ELR (cell line): ENCODE measurements at regions not wholly inside any gene's neighbourhood (a gene's known extent, or its start where the extent isn't known, plus 50 kb on each side); places are given as distances from the start of the nearest gene placed in this dataset.
A peak's percentile ranks its signal among the peaks of the same experiment; 100 is the strongest.

ENCODE experiments used
- DNase-seq: peaks from one replicate; pipeline ENCODE4 v3.0.0-alpha.2; 2015; ENCODE audit warnings: low read depth

DNA sequence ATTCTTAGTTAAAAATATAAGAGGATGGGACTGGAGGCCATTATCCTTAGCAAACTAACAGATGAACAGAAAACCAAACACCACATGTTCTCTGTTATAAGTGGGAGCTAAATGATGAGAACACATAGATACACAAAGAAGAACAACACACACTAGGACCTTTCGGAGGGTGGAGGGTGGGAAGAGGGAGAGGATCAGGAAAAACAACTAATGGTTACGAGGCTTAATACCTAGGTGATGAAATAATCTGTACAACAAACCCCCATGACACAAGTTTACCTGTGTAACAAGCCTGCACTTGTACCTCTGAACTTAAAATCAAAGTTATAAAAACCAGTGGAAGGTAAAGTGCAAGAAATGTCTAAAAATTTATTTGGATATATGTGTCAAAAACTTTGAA is 1047.4 kb upstream of the C9orf72 start:
- no peak for DNase-seq

DNA sequence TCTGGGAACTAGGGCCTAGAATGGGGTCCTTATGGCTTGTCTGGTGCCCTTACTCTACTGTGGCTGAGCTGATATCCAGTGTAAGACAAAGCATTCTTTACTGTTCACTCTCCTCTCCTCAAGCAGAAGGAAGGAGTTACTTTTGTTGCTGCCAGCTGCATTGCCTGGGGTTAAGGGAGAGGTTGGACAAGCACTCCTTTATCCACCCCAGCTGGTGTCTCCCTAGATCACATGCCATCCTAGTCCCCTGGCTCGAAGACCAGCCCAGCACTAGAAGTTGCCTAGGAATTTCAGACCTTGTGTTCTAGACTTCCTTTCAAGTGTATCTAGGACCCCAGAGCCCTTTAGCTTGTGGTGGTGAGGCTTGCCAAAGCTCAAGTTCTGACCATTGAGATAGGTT is 1051.5 kb upstream of the C9orf72 start:
- no peak for DNase-seq

DNA sequence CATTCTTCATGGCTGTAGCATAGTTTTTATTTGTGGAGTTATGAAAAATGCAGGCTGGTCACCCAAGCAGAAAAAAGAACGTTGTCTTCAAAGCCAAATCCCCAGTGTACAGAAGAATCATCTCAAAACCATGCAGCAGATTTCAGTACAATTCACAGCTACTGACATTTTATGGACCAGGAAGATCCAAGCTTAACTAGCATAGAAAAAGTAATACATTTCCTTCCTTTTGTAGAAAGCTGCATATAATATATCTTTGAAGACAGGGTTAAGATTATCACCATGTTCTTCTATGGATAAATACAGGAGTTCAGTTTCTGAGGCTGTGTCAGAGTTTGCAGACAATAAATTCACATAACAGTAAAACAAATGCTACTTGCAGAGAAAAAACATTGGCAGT is 1054.8 kb upstream of the C9orf72 start:
- no peak for DNase-seq

DNA sequence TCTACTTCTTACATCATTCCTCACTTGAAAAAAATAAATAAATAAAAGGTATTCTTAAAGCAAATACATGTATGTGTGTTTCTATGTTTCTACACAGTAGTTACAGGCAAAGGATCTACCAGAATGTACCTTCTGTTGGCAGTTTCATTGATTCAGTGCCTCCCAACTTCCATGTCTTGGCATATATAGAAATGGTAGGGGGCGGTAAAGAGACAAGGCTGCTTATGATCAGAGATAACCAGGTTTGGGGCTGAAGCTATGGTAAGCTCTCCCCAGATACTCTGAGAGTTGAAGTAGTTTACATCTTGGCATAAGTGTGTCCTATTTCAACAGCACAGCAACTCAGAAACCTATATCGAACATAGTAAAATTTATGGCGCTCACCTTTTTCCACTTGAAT is 1075.4 kb upstream of the C9orf72 start:
- no peak for DNase-seq

DNA sequence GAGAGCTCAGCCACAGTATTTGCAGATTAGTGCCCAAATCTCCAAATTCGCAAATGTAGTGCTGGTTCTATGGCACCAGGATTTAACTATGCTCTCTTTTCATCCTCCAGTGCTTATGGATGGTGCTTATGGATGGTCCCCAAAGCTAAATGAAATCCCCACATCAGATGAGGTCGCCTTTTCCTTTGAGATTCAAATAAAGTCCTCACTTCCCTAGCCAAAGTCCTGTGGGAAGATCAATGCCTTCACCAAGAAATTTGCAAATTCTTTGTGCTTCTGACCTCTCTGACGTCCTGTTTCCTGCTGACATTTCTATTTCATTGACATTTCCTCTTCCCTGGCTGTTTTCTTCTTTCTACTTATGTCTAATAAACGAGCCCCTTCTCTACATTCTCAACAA is 1077.0 kb upstream of the C9orf72 start:
- DNase-seq = no peak

DNA sequence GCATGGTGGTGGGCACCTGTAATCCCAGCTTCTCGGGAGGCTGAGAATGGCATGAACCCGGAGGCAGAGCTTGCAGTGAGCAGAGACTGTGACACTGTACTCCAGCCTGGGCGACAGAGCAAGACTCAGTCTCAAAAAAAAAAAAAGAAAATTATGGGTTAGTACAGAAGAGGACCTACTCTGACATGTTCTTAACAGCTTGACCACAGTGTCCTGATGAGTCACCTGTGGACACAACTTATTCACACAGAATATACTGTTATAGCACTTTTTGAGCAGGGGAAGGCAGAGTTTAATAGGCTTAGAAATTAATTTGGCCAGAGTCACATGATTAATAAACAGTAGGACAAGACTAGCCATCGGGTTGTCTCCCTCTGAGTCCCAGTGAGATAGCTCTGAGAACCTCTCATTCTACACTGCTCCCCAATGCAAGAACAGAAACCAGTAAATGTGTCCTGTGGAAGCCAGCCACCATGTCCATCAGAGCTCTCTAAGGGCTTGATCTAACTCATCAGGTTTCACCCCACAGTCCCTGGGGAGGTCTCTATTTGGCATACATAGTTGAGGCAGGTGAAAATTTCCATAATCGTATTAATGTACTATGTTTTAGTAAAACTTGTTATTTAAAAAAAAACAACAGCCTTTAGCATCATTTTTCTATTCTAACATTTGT is 1077.9 kb upstream of the C9orf72 start:
- no peak for DNase-seq

DNA sequence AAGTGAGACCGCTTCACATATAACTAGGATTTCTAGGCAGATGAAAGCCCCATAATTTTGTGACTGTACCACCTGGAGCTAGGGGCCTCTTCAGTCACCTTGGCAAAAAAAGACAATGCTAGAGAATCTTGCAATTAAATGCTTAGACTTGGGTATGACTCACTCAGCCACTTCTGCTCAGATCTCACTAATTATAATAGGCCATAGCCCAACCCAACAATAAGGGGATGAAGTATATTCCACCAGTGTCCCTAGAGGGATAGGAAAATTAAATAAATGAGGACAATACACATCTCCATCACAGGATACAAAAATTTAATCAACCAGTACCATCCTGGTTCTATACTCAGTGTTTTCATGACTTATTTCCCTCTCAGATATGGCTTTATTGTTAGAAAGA is 1079.9 kb upstream of the C9orf72 start:
- DNase-seq = no peak

DNA sequence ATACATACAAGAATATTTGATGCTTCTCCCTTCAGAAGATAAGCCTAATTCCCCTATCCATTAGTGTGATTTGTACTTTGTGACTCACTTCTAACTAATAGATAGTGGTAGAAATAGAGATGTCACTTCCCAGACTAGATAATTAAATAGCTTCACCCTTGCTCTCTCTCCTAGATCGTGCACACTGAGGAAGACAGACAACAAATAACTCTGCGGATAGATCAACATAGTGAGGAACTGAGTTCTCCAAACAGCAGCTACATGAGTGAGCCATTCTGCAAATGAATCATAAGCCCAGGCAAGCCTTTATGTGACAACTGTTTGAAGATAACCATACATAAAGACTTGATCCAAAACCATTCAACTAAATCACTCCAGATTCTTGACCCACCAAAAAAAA is 1083.4 kb upstream of the C9orf72 start:
- DNase-seq = no peak

DNA sequence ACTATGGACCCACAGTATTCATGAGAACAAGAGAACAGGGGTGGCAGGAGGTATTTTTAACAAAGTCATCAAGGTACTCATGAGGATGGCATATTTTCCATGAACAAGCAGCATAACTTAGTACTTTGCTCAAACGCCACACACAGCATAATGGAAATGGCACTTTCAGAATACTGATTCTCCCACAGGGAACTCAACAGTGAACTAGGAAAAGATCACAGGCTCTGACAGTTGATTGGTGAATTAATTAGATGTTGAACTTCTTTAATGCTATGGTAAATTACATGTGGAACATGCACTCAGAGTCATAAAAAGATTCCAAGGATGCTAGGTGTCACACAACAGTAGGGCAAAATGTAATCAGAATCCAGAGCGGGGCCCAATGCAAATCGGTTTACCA is 1088.6 kb upstream of the C9orf72 start:
- no peak for DNase-seq

DNA sequence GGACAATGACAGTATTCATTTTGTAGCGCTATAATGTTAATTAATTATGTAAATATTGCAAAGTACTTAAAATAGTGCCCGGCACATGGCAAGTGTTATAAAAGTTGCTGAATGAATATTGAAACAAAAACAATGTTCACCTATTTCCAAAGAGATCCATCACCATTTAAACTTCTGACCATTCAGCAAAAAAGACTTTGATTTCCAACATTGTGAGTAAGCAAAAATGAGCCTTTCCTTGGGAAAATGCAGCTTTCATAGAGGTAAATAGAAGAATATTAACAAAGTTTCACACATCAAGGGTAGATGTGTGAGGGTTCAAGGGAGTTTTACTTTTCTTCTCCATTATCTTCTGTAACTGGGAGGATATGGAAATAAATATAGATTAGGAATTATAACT is 1089.4 kb upstream of the C9orf72 start:
- DNase-seq = no peak

GRCh38 chr9:28668158-28668557 is 1094.9 kb upstream of the C9orf72 start:
- no peak for DNase-seq

DNA sequence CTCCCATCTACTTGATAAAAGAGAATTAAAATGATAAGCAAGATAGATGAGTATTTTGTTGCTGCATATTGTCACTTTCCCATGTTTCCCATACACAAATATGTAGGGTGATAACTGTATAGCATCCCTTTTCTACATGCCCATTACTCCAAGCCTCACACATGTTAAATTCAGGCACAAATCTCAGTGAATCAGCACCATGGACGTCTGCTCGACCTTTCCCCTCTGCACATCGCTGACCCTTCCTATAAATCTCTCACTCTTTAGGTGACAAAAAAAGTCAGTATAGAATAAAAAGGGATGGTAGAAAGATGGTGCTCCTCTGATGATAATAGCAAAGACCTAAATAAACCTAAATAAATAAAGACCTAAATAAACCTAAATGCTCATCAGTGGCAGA is 1097.7 kb upstream of the C9orf72 start:
- no peak for DNase-seq

DNA sequence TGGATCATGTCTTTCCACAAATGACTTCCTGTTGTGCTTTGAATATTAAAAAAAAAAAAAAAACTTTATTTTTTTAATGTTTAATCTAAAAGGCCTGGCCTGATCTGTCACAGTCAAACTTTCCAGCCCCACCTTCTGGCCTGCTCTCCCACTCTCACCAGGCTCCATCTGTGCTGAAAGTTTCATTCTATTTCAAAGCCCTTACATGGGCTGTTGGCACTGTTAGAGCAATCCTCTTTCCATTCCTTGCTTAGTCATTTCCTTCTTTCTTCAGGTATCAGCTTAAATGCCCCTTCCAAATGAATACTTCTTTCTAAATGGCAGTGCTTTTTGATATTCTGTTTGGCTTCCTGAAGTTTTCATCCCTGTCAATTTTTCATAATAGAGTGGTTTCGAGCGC is 1104.8 kb upstream of the C9orf72 start:
- no peak for DNase-seq

DNA sequence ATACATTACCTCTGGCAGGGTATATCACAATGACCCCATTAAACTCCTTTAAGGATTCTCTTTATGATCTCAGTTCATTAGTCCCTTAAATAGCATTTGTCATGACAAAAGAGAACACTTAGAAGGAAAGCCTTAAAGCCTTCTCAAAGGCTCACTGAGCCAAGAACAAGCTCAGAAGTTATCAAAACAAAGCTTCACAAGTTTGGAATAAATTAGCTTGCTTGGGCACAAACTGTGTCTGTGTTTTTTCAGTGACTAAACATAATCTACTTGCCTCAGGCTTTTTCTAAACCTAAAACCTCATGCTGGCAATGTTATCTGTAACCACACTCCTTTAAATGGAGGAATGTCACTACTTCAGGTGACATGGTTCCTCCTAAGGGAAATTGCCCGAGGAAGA is 1114.9 kb upstream of the C9orf72 start:
- no peak for DNase-seq

DNA sequence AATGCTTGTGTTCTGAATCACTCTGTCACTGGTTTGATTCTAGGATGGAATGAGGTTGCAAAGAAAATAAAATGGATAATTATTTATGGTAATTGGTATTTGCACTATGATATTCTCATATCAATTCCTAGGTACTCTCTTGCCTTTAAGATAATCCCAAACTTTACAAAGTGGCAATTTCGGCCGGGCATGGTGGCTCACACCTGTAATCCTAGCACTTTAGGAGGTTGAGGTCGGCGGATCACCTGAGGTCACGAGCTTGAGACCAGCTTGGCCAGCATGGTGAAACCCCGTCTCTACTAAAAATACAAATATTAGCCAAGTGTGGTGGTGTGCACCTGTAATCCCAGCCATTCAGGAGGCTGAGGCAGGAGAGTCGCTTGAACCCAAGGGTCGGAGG is 1118.7 kb upstream of the C9orf72 start:
- DNase-seq = no peak

DNA sequence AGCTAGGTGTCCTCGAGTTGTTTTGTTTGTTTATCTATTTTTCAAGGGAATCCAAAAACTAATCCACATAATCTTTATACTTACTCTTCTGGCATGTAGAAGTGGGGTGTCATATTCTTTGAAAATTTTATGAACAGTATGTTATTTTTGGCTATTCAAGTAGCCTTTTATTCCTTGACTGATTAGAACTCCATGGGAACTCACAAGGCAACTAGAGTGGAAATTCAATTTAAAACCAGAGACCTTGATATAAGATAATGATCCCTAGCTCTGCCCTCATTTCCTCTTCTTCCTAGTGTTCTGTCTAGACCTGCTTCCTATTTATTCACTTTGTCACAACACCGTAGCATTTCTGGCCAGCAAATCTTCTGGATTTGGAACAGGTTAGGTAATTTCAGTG is 1123.7 kb upstream of the C9orf72 start:
- DNase-seq = no peak

DNA sequence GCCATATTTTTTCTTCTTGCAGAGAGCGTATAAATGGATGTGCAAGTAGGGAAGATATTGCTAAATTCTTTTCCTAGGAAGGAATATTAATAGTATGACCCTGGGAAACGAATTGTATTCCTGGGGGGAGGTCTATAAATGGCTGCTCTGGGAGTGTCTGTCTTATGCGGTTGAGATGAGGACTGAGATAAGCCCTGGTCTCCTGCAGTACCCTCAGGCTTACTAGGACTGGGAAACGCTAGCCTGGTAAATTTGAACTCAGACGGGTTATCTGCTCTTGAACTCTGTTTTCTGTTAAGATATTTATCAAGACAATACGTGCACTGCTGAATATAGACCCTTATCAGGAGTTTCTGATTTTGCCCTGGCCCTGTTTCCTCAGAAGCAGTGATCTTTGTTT is 1126.4 kb upstream of the C9orf72 start:
- no peak for DNase-seq

- DNase-seq = no peak
Measured at GRCh38 chr9:28707616-28708015, 1134.3 kb upstream of the C9orf72 start.

DNA sequence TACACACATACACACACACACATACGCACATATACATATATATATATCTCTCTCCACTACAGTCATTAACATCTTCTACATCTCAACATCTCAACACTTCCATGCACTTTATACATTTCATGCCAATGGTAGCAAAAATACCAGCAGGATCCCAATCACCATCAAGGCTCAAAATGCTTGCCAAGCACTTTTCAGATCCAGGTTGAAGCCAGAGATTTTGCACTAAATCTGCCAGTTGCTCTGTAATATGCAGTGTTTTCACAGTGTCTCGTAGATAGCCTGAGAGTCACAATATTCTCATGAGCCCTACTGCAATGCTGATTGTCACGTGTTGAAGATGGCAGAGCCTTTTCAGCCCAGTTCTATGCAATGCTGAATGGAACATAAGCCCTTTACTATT is 1140.9 kb upstream of the C9orf72 start:
- DNase-seq = no peak

- no peak for DNase-seq
Measured at GRCh38 chr9:28718226-28718625, 1144.9 kb upstream of the C9orf72 start.

DNA sequence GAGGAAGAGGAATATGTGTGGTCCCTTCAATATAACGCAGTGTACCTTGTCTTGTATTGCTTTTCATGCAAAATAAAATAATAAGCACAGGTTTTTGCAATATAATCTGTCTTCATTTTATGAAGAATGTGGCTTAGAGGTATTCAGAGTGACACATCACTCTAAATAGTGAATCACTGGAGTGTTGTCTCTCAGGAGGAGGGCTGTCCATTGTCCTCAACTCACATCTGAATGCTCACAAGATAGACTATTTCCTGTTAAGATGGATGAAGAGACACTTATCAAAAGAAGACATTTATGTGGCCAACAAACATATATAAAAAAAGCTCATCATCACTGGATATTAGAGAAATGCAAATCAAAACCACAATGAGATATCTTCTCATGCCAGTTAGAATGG is 1147.5 kb upstream of the C9orf72 start:
- DNase-seq = peak; percentile 0

DNA sequence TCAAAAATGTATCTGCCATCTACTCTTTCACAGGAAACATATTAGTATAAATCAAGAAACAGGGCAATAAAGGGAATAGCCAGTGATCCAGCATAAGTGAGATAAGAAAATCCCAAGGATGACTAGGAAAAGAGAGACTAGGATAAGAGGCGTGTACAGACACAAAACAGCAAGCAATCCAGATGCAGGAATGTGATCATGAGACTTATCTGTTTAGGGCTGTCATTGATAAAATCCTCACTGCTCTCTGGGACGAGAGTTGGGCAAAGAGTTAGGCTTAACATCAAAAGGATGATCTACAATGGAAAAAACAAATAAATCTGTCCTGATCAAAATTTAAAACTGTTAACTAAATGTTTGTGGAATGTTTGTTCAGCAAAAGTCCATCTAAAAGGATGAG is 1156.8 kb upstream of the C9orf72 start:
- DNase-seq = no peak

DNA sequence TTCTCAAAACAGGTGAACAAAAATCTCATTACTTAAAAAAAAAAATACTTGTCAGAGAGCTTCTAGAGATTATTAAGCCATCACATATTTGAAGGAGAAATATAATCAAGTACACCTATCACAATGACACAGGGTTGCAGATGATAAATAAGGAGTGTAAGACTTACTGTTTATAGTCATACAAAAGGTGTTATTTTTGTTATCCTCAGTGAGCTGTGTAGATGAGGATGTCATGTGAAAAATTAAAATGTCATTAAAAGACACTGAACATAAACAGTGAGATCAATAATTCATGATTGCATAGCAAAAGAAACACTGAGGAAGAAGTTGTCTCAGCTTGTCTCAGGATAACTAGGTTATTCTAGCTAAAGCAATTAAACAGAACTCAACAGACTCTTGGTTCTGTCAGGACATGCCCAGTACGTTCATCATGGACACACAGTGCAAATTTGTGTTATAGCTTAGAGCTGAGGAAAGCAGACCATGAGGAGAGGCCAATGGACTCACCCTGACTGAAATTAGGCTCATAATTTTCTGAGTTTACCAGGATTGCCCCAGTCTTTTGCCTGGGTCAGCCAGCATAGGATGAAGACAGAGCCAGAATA is 1162.6 kb upstream of the C9orf72 start:
- no peak for DNase-seq

DNA sequence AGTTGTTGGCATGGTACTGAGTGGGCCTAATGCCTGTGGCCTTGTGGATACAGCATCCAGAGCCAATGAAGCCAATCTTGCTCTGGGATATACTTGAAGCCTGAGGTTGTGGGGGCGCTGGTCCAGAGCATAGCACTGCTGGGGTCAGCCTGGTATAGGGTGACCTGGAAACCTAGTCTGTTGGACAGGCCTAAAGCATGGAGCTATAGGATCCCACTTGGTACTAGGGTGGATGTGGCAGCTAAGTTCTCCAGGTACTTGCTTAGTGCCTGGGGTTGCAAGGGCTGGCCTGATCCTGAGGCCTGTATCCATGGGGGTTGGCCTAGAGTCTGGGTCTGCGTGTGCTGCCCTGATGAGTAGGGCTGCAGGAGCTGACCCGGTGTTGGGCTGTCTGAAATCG is 1168.2 kb upstream of the C9orf72 start:
- no peak for DNase-seq
